ENCODE measurements at regions not wholly inside any gene's neighbourhood (a gene's known extent, or its start where the extent isn't known, plus 50 kb on each side); places are given as distances from the start of the nearest gene placed in this dataset.

GRCh38 chr1:175890958-175891357 lies 147.6 kb upstream of the TNR start:
- Histone ChIP-seq H3K27ac (ENCODE audit: low read length) (no peak overlapping the region), H3K9ac (ENCODE audit: low read length) (no peak overlapping the region), H3K27me3 (ENCODE audit: low read depth, low read length) (no peaks in the 10 kb centered on the region), H3K79me2 (ENCODE audit: low read length) (no peaks in the 10 kb centered on the region), H3K9me3 (ENCODE audit: insufficient read depth, low read length) (no peaks in the 10 kb centered on the region), H3K4me2 (ENCODE audit: low read length) (no peak overlapping the region), H4K20me1 (ENCODE audit: insufficient read depth, low read length) (no peaks in the 10 kb centered on the region; the same call in 1 of the 2 replicates), H2AFZ (ENCODE audit: low read depth, low read length) (no peak overlapping the region), H3K36me3 (replicated peaks; ENCODE audit: low read depth, low read length) (no peaks in the 10 kb centered on the region), H3K4me1 (ENCODE audit: low read length) (no peaks in the 10 kb centered on the region), H3K4me3 (ENCODE audit: low read length) (no peak overlapping the region)
- TF ChIP-seq EZH2phosphoT487 (IDR thresholded peaks at IDR 0.05; ENCODE audit: low read depth), result no peak
- TF ChIP-seq CTCF (IDR thresholded peaks at IDR 0.05; ENCODE audit: low read depth, low read length), result no peak

- no peak overlapping the region for H3K27ac ChIP-seq (ENCODE audit: low read length)
- H3K4me2 ChIP-seq (ENCODE audit: low read length), result no peak overlapping the region
- H3K9ac ChIP-seq (ENCODE audit: low read length), result no peak overlapping the region
- TF ChIP-seq EZH2phosphoT487 (IDR thresholded peaks at IDR 0.05; ENCODE audit: low read depth), result no peak
- TF ChIP-seq CTCF (IDR thresholded peaks at IDR 0.05; ENCODE audit: low read depth, low read length), result no peak
- H3K79me2 ChIP-seq (ENCODE audit: low read length), result no peaks in the 10 kb centered on the region
- H3K4me1 ChIP-seq (ENCODE audit: low read length), result no peaks in the 10 kb centered on the region
- H4K20me1 ChIP-seq (ENCODE audit: insufficient read depth, low read length), result no peaks in the 10 kb centered on the region; the same call in 1 of the 2 replicates
- H3K9me3 ChIP-seq (ENCODE audit: insufficient read depth, low read length), result no peaks in the 10 kb centered on the region
- no peak overlapping the region for H3K4me3 ChIP-seq (ENCODE audit: low read length)
- H3K27me3 ChIP-seq (ENCODE audit: low read depth, low read length), result no peaks in the 10 kb centered on the region
- no peak overlapping the region for H2AFZ ChIP-seq (ENCODE audit: low read depth, low read length)
- H3K36me3 ChIP-seq (replicated peaks; ENCODE audit: low read depth, low read length), result no peaks in the 10 kb centered on the region
These were observed 146.5 kb upstream of the TNR start for GRCh38 chr1:175889848-175890247.

GRCh38 chr1:175888996-175889395 lies 145.6 kb upstream of the TNR start:
- no peak for TF ChIP-seq CTCF (IDR thresholded peaks at IDR 0.05; ENCODE audit: low read depth, low read length)
- no peak for TF ChIP-seq EZH2phosphoT487 (IDR thresholded peaks at IDR 0.05; ENCODE audit: low read depth)
- no peak overlapping the region for H3K4me2 ChIP-seq (ENCODE audit: low read length)
- H3K9ac ChIP-seq (ENCODE audit: low read length), result no peak overlapping the region
- no peaks in the 10 kb centered on the region for H3K9me3 ChIP-seq (ENCODE audit: insufficient read depth, low read length)
- no peaks in the 10 kb centered on the region for H3K4me1 ChIP-seq (ENCODE audit: low read length)
- no peaks in the 10 kb centered on the region for H3K27me3 ChIP-seq (ENCODE audit: low read depth, low read length)
- H3K79me2 ChIP-seq (ENCODE audit: low read length), result no peaks in the 10 kb centered on the region
- no peaks in the 10 kb centered on the region; the same call in 1 of the 2 replicates for H4K20me1 ChIP-seq (ENCODE audit: insufficient read depth, low read length)
- no peak overlapping the region for H2AFZ ChIP-seq (ENCODE audit: low read depth, low read length)
- H3K36me3 ChIP-seq (replicated peaks; ENCODE audit: low read depth, low read length), result no peaks in the 10 kb centered on the region
- H3K27ac ChIP-seq (ENCODE audit: low read length), result no peak overlapping the region
- H3K4me3 ChIP-seq (ENCODE audit: low read length), result no peak overlapping the region

GRCh38 chr1:175887981-175888428 lies 144.6 kb upstream of the TNR start:
- Histone ChIP-seq H3K79me2 (ENCODE audit: low read length) (no peaks in the 10 kb centered on the region), H3K36me3 (replicated peaks; ENCODE audit: low read depth, low read length) (no peaks in the 10 kb centered on the region), H3K27ac (ENCODE audit: low read length) (no peak overlapping the region), H4K20me1 (ENCODE audit: insufficient read depth, low read length) (no peaks in the 10 kb centered on the region; the same call in 1 of the 2 replicates), H3K4me3 (ENCODE audit: low read length) (no peak overlapping the region), H3K4me1 (ENCODE audit: low read length) (no peaks in the 10 kb centered on the region), H3K4me2 (ENCODE audit: low read length) (no peak overlapping the region), H3K27me3 (ENCODE audit: low read depth, low read length) (no peaks in the 10 kb centered on the region), H3K9ac (ENCODE audit: low read length) (no peak overlapping the region), H2AFZ (ENCODE audit: low read depth, low read length) (no peak overlapping the region), H3K9me3 (ENCODE audit: insufficient read depth, low read length) (no peaks in the 10 kb centered on the region)
- TF ChIP-seq CTCF (IDR thresholded peaks at IDR 0.05; ENCODE audit: low read depth, low read length) (peak; percentile 82), EZH2phosphoT487 (IDR thresholded peaks at IDR 0.05; ENCODE audit: low read depth) (no peak)
